Calu3 (cell line): ENCODE measurements at regions not wholly inside any gene's neighbourhood (a gene's known extent, or its start where the extent isn't known, plus 50 kb on each side); places are given as distances from the start of the nearest gene placed in this dataset.

Experiments used
- BruUV-seq: library from RNA; stranded (reverse); fragments of 400-500 nt; replicated peaks from 2 replicates; lab custom pipeline; 2021; lab: Mats Ljungman, UMichigan
- CTCF ChIA-PET: fragments of 300-600 bp; sonication (Branson Sonifier 250); formaldehyde crosslinking; loops from one replicate; lab custom pipeline; 2022; ENCODE audit warnings: antibody characterized with exemption; lab: Charles Lee
- DNase-seq: peaks from one replicate; pipeline ENCODE4 v3.0.0; 2022
- H3K27ac Mint-ChIP-seq: one replicate; pipeline ENCODE4 v1.8.0; 2022; ENCODE audit warnings: mixed read lengths; ENCODE audit not compliant: unreplicated experiment
- H3K27me3 Mint-ChIP-seq: one replicate; pipeline ENCODE4 v1.8.0; 2022; ENCODE audit warnings: mixed read lengths; ENCODE audit not compliant: unreplicated experiment
- H3K36me3 Mint-ChIP-seq: one replicate; pipeline ENCODE4 v1.8.0; 2022; ENCODE audit warnings: mild to moderate bottlenecking, moderate library complexity, mixed read lengths; ENCODE audit not compliant: insufficient read depth, unreplicated experiment
- H3K4me1 Mint-ChIP-seq: one replicate; pipeline ENCODE4 v1.8.0; 2022; ENCODE audit warnings: mild to moderate bottlenecking, low read depth, mixed read lengths; ENCODE audit not compliant: unreplicated experiment
- H3K4me3 Mint-ChIP-seq: one replicate; pipeline ENCODE4 v1.8.0; 2022; ENCODE audit warnings: mild to moderate bottlenecking, low read depth, moderate library complexity, mixed read lengths; ENCODE audit not compliant: unreplicated experiment
- H3K9me3 Mint-ChIP-seq: one replicate; pipeline ENCODE4 v1.8.0; 2022; ENCODE audit warnings: low read depth, mixed read lengths; ENCODE audit not compliant: unreplicated experiment
- intact Hi-C: fragments of 100-400 bp; cut with micrococcal nuclease; formaldehyde crosslinking; loops from one replicate; pipeline ENCODE4 v1.10.0; 2022; ENCODE audit not compliant: unreplicated experiment
- TF ChIP-seq, protein P1 (sequence below): fragments of 200-600 bp; IDR thresholded peaks from one replicate; pipeline ENCODE4 v1.8.0; 2022; ENCODE audit warnings: antibody characterized with exemption; ENCODE audit not compliant: unreplicated experiment

DNA sequence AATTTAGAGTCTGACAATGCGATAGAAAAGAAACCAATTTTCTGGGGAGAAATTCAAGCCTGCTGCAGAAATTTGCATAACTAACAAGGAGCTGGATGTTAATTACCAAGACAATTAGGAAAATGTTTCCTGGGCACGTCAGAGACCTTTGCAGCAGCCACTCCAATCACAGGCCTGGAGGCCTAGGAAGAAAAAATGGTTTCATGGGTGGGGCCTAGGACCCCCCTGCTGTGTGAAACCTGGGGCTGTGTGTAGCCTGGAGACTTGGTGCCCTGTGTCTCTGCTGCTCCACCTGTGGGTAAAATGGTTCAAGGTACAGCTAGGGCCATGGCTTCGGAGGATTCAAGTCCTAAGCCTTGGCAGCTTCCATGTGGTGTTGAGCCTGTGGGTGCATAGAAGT lies 837.9 kb downstream of the OTOL1 start:
- no peak overlapping the region for H3K4me3 Mint-ChIP-seq
- CTCF ChIA-PET = interaction anchor here (0.6 kb wide), 1 partner anchor 786 kb away, joined by 3 read pairs; no protein-coding TSS in a partner anchor
- no TSS peak for BruUV-seq
- DNase-seq = no peak
- no peak overlapping the region for H3K27ac Mint-ChIP-seq
- intact Hi-C loops = no loop called here
- H3K36me3 Mint-ChIP-seq = no peaks in the 10 kb centered on the region
- no peaks in the 10 kb centered on the region for H3K4me1 Mint-ChIP-seq
- no peaks in the 10 kb centered on the region for H3K27me3 Mint-ChIP-seq
- H3K9me3 Mint-ChIP-seq = peaks cover 7% of the 10 kb centered on the region
- TF ChIP-seq, protein P1, sequence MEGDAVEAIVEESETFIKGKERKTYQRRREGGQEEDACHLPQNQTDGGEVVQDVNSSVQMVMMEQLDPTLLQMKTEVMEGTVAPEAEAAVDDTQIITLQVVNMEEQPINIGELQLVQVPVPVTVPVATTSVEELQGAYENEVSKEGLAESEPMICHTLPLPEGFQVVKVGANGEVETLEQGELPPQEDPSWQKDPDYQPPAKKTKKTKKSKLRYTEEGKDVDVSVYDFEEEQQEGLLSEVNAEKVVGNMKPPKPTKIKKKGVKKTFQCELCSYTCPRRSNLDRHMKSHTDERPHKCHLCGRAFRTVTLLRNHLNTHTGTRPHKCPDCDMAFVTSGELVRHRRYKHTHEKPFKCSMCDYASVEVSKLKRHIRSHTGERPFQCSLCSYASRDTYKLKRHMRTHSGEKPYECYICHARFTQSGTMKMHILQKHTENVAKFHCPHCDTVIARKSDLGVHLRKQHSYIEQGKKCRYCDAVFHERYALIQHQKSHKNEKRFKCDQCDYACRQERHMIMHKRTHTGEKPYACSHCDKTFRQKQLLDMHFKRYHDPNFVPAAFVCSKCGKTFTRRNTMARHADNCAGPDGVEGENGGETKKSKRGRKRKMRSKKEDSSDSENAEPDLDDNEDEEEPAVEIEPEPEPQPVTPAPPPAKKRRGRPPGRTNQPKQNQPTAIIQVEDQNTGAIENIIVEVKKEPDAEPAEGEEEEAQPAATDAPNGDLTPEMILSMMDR = no peak

DNA sequence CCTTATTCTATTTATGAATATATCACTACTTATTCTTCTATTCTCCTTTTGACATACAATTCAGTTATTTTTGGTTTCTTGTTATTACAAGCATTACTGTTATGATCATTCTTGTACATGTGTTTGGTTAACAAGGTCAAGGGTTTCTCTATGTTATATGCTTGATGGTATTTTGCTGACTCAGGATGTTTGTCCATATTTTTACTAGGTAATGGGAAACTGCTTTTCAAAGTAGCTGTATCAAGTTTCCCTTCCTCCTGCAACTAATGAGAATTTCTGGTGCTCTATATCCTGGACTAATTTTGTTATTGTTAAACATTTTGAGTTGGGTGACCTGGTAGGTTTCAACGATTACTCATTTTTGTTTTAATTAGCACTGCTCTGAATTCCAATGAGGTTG lies 841.0 kb downstream of the OTOL1 start:
- CTCF ChIA-PET = no interaction called here
- intact Hi-C loops = no loop called here
- Mint-ChIP-seq H3K36me3 (no peaks in the 10 kb centered on the region), H3K27me3 (no peaks in the 10 kb centered on the region), H3K9me3 (peaks cover 11% of the 10 kb centered on the region), H3K4me3 (no peak overlapping the region), H3K4me1 (peaks cover under 1% of the 10 kb centered on the region), H3K27ac (no peak overlapping the region)
- no TSS peak for BruUV-seq
- DNase-seq = no peak
- TF ChIP-seq, protein P1 = no peak

DNA sequence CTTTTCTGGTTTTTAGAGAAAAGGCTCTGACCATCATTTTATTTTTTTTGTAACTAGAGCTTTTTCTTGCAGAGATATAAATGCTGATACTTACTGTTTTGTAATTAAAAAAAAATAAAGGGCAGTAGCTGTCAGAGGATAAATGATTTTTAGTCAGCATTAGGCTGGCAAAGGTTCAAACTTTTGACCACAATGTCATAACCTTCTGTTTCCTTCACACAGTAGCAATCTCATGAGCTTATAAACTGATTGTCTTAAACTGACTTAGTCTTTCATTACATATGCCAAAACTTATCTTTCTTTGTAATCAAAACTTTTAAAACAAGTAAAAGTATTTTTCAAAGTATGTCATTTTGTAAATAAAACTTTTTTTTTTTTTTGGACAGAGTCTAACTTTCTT lies 841.9 kb downstream of the OTOL1 start:
- Mint-ChIP-seq H3K4me3 (no peak overlapping the region), H3K27ac (no peak overlapping the region), H3K36me3 (no peaks in the 10 kb centered on the region), H3K27me3 (no peaks in the 10 kb centered on the region), H3K4me1 (peaks cover 6% of the 10 kb centered on the region), H3K9me3 (peaks cover 11% of the 10 kb centered on the region)
- DNase-seq = peak; percentile 17
- BruUV-seq = no TSS peak
- TF ChIP-seq, protein P1 = no peak
- CTCF ChIA-PET = interaction anchor here (0.7 kb wide), 2 partner anchors 13 to 688 kb away, joined by 3 to 5 read pairs; no protein-coding TSS in a partner anchor
- intact Hi-C loops = no loop called here

DNA sequence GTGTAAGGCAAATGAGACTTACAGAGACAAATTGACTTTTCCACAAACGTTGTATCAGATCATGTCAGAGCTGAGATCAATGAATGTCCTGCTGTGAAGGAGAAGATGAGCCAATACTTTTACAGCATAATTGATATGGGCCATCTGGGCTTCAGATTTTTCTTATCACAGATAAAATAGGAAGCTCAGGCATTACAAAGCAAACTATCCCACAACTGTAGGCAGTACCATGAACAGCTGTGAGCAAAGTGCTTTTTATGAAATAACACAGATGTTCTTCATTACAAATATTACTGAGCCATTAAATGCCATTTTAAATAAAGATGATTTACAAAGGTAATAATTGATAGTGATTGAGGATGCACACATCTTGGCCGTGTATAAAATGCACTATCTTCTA lies 852.3 kb downstream of the OTOL1 start:
- DNase-seq = no peak
- TF ChIP-seq, protein P1 = no peak
- intact Hi-C loops = no loop called here
- CTCF ChIA-PET = interaction anchor here (0.6 kb wide), 1 partner anchor 120 kb away, joined by 3 read pairs; no protein-coding TSS in a partner anchor
- H3K4me3 Mint-ChIP-seq = no peak overlapping the region
- H3K9me3 Mint-ChIP-seq = no peaks in the 10 kb centered on the region
- no peaks in the 10 kb centered on the region for H3K4me1 Mint-ChIP-seq
- H3K27ac Mint-ChIP-seq = no peak overlapping the region
- no TSS peak for BruUV-seq
- no peaks in the 10 kb centered on the region for H3K36me3 Mint-ChIP-seq
- H3K27me3 Mint-ChIP-seq = no peaks in the 10 kb centered on the region
